Neuronal stem cell (in vitro differentiated cells): ENCODE measurements at regions not wholly inside any gene's neighbourhood (a gene's known extent, or its start where the extent isn't known, plus 50 kb on each side); places are given as distances from the start of the nearest gene placed in this dataset.

Source experiments
- DNase-seq: peaks from one replicate; pipeline ENCODE4 v3.0.0-alpha.2; 2013; ENCODE audit warnings: low spot score
- H2AFZ ChIP-seq: one replicate; pipeline ENCODE4 v1.6.1; 2013; ENCODE audit warnings: mild to moderate bottlenecking, low read length, inconsistent platforms
- H2AK5ac ChIP-seq: 2 replicates; pipeline ENCODE4 v1.6.1; 2013; ENCODE audit warnings: low read depth, mild to moderate bottlenecking, inconsistent platforms, low read length, moderate library complexity, mixed read lengths
- H2BK120ac ChIP-seq: 2 replicates; pipeline ENCODE4 v1.6.1; 2013; ENCODE audit warnings: low read depth, mild to moderate bottlenecking, inconsistent platforms, low read length, moderate library complexity, mixed read lengths
- H2BK12ac ChIP-seq: one replicate; pipeline ENCODE4 v1.6.1; 2013; ENCODE audit warnings: low read length, inconsistent platforms
- H2BK15ac ChIP-seq: 2 replicates; pipeline ENCODE4 v1.6.1; 2013; ENCODE audit warnings: mild to moderate bottlenecking, low read length, inconsistent platforms, mixed read lengths
- H2BK5ac ChIP-seq: one replicate; pipeline ENCODE4 v1.6.1; 2013; ENCODE audit warnings: inconsistent platforms, mild to moderate bottlenecking, low read length, moderate library complexity
- H3K14ac ChIP-seq: one replicate; pipeline ENCODE4 v1.6.1; 2013; ENCODE audit warnings: low read length, inconsistent platforms
- H3K18ac ChIP-seq: 2 replicates; pipeline ENCODE4 v1.6.1; 2013; ENCODE audit warnings: low read length, inconsistent platforms
- H3K23ac ChIP-seq: 2 replicates; pipeline ENCODE4 v1.6.1; 2013; ENCODE audit warnings: low read depth, mild to moderate bottlenecking, mixed read lengths, low read length, inconsistent platforms; ENCODE audit not compliant: poor library complexity
- H3K27ac ChIP-seq: replicated peaks from 3 replicates; pipeline ENCODE4 v1.5.1; 2013; ENCODE audit warnings: low read length, inconsistent platforms
- H3K27me3 ChIP-seq, 3 experiments: 2 replicates each; pipeline ENCODE4 v1.6.1; 2013; ENCODE audit warnings: low read length in 3 of 3, mild to moderate bottlenecking in 2 of 3, inconsistent platforms in 1 of 3, low read depth in 1 of 3, mixed read lengths in 1 of 3, moderate library complexity in 1 of 3; ENCODE audit not compliant: control insufficient read depth in 3 of 3, insufficient read depth in 3 of 3
- H3K36me3 ChIP-seq, 2 donors: replicated peaks in 1 of 2; 2 replicates each; pipeline ENCODE4 v1.6.1; 2013; ENCODE audit warnings: low read length in 2 of 2; ENCODE audit not compliant: control insufficient read depth in 2 of 2, insufficient read depth in 2 of 2
- H3K4ac ChIP-seq: 2 replicates; pipeline ENCODE4 v1.6.1; 2013; ENCODE audit warnings: inconsistent platforms, mild to moderate bottlenecking, low read length, moderate library complexity
- H3K4me1 ChIP-seq, 2 donors: 1 replicate in 1 of 2; 2 replicates in 1 of 2; pipeline ENCODE4 v1.6.1; 2013; ENCODE audit warnings: low read length in 2 of 2, low read depth in 1 of 2; ENCODE audit not compliant: control insufficient read depth in 2 of 2, insufficient read depth in 1 of 2
- H3K4me2 ChIP-seq: one replicate; pipeline ENCODE4 v1.6.1; 2013; ENCODE audit warnings: mild to moderate bottlenecking, low read length, inconsistent platforms; ENCODE audit not compliant: insufficient read depth, poor library complexity, severe bottlenecking
- H3K4me3 ChIP-seq, 2 donors: 2 replicates each; pipeline ENCODE4 v1.5.1; 2013; ENCODE audit warnings: low read length in 2 of 2, mild to moderate bottlenecking in 2 of 2, inconsistent platforms in 1 of 2, moderate library complexity in 1 of 2
- H3K79me1 ChIP-seq: one replicate; pipeline ENCODE4 v1.6.1; 2013; ENCODE audit warnings: low read depth, mild to moderate bottlenecking, inconsistent platforms, low read length, moderate library complexity
- H3K9ac ChIP-seq: one replicate; pipeline ENCODE4 v1.6.1; 2013; ENCODE audit warnings: mild to moderate bottlenecking, low read depth, low read length, inconsistent platforms; ENCODE audit not compliant: poor library complexity
- H3K9me3 ChIP-seq, 2 donors: replicated peaks in 1 of 2; 2 replicates each; pipeline versions ENCODE3 to v1.6.1; 2013; ENCODE audit warnings: low read length in 2 of 2, mild to moderate bottlenecking in 2 of 2, inconsistent platforms in 1 of 2, low read depth in 1 of 2, mixed read lengths in 1 of 2, moderate library complexity in 1 of 2; ENCODE audit not compliant: control insufficient read depth in 2 of 2, insufficient read depth in 1 of 2
- H4K8ac ChIP-seq: one replicate; pipeline ENCODE4 v1.6.1; 2013; ENCODE audit warnings: low read depth, mild to moderate bottlenecking, inconsistent platforms, low read length, moderate library complexity
- H4K91ac ChIP-seq: one replicate; pipeline ENCODE4 v1.6.1; 2013; ENCODE audit warnings: low read length, low read depth, mild to moderate bottlenecking, inconsistent platforms; ENCODE audit not compliant: poor library complexity
- WGBS, 2 donors: extraction: QIAGEN DNeasy Blood & Tissue Kit; methylation state at CpG; one replicate each; pipeline ENCODE4 v1.1.7; 2013; ENCODE audit warnings: missing lambda C conversion rate in 2 of 2, mixed read lengths in 1 of 2; ENCODE audit not compliant: insufficient read length in 2 of 2, insufficient replicate concordance in 1 of 2; ENCODE audit errors: extremely low coverage in 2 of 2; 5-methylcytosine and 5-hydroxymethylcytosine counted together

DNA sequence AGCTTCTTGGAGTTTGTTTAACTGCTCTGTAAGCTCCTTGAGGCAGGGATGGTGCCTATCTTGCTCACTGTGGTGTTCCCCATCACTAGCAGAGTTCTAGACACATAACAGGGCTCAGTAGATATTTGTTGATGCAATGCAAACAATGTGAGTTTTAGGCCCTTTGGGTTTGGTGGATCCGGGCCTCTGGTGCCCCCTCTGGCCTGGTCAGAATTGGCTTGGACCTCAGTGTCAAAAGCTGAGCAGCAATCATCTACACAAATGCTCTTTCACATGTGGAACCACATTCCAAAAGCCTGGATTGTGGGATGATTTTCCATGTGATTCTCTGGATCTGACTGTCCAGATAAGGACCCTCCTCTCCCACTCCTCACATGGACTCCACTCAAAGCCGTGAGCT, 53.4 kb upstream of the BCAR3 start:
- no CpG with 5 or more reads among the region's 2 CpGs for WGBS, 2 donors
- H3K4ac ChIP-seq = no peak overlapping the region
- no peaks in the 10 kb centered on the region for H3K27me3 ChIP-seq
- peaks cover 0 to 4% of the 10 kb centered on the region in 2 donors for H3K9me3 ChIP-seq
- H3K23ac ChIP-seq = no peak overlapping the region
- H3K36me3 ChIP-seq = no peaks in the 10 kb centered on the region
- H3K9ac ChIP-seq = no peak overlapping the region
- H2BK5ac ChIP-seq = no peak overlapping the region
- no peak overlapping the region for H2AK5ac ChIP-seq
- H2AFZ ChIP-seq = no peak overlapping the region
- H3K14ac ChIP-seq = no peak overlapping the region
- H3K27ac ChIP-seq = no peak overlapping the region
- no peak overlapping the region for H4K91ac ChIP-seq
- H2BK15ac ChIP-seq = peak overlapping the region; percentile 33
- H2BK12ac ChIP-seq = no peak overlapping the region
- no peak for DNase-seq
- no peak overlapping the region for H3K4me2 ChIP-seq
- H3K4me3 ChIP-seq = no peak overlapping the region
- H2BK120ac ChIP-seq = no peak overlapping the region
- H3K4me1 ChIP-seq = peaks cover 18 to 31% of the 10 kb centered on the region in 2 donors
- peak overlapping the region; percentile 46 for H3K18ac ChIP-seq
- no peaks in the 10 kb centered on the region for H3K79me1 ChIP-seq
- H4K8ac ChIP-seq = no peak overlapping the region

DNA sequence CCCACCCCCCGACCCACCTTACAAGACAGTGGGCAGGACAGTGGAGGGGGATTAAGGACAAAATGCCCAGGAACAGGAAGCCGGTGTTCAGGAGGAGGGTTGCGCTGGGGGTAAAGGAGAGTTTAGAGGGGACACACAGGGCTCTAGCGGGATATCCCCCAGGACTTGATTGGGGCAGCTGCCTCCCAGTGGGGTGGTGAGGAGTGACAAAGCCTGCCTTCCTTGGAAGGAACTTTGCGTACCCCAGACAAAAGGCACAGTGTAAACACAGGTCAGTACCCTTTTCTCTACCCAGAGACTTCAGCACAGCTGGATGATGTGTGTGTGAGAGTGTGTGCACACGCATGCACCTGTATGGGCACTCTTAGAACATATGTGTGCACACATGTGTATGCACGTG, 51.7 kb upstream of the BCAR3 start:
- no peaks in the 10 kb centered on the region for H3K36me3 ChIP-seq
- no peak overlapping the region for H3K9ac ChIP-seq
- H2AFZ ChIP-seq = no peak overlapping the region
- no peak overlapping the region for H4K8ac ChIP-seq
- H3K79me1 ChIP-seq = no peaks in the 10 kb centered on the region
- no peak overlapping the region for H2BK5ac ChIP-seq
- no peak overlapping the region for H2BK120ac ChIP-seq
- H3K27ac ChIP-seq = no peak overlapping the region
- no peak for DNase-seq
- H3K4me3 ChIP-seq = no peak overlapping the region
- H2BK15ac ChIP-seq = no peak overlapping the region
- no peak overlapping the region for H3K4ac ChIP-seq
- no peak overlapping the region for H3K23ac ChIP-seq
- no peak overlapping the region for H3K18ac ChIP-seq
- peaks cover 13 to 21% of the 10 kb centered on the region in 2 donors for H3K4me1 ChIP-seq
- H2AK5ac ChIP-seq = no peak overlapping the region
- peaks cover 0 to 4% of the 10 kb centered on the region in 2 donors for H3K9me3 ChIP-seq
- H3K14ac ChIP-seq = no peak overlapping the region
- no CpG with 5 or more reads among the region's 7 CpGs for whole genome bisulfite sequencing, 2 donors
- no peak overlapping the region for H4K91ac ChIP-seq
- no peak overlapping the region for H3K4me2 ChIP-seq
- H2BK12ac ChIP-seq = no peak overlapping the region
- no peaks in the 10 kb centered on the region for H3K27me3 ChIP-seq

GRCh38 chr1:93732514-93732913, 50.9 kb upstream of the BCAR3 start:
- Histone ChIP-seq H3K18ac (no peak overlapping the region), H3K27ac (no peak overlapping the region), H3K36me3 (no peaks in the 10 kb centered on the region), H2AFZ (no peak overlapping the region), H2BK120ac (no peak overlapping the region), H4K8ac (no peak overlapping the region), H2BK12ac (no peak overlapping the region), H3K14ac (no peak overlapping the region), H3K4me3 (no peak overlapping the region), H3K4me2 (no peak overlapping the region), H4K91ac (no peak overlapping the region), H3K4me1 (peaks cover 13 to 21% of the 10 kb centered on the region in 2 donors), H3K27me3 (no peaks in the 10 kb centered on the region), H2AK5ac (no peak overlapping the region), H2BK15ac (no peak overlapping the region), H2BK5ac (no peak overlapping the region), H3K79me1 (no peaks in the 10 kb centered on the region), H3K23ac (no peak overlapping the region), H3K9me3 (peaks cover 0 to 3% of the 10 kb centered on the region in 2 donors), H3K9ac (no peak overlapping the region), H3K4ac (no peak overlapping the region)
- no CpG with 5 or more reads among the region's 4 CpGs for WGBS, 2 donors
- DNase-seq = no peak
